T-helper 17 cell (primary cell): ENCODE measurements at regions not wholly inside any gene's neighbourhood (a gene's known extent, or its start where the extent isn't known, plus 50 kb on each side); places are given as distances from the start of the nearest gene placed in this dataset.

Experiments
- ATAC-seq: fragments of 150-1000 bp; cut with Tn5 transposase; 2 replicates; pipeline ENCODE4 v1.10.0; 2021; ENCODE audit warnings: mild to moderate bottlenecking, moderate library complexity
- DNase-seq, 3 donors: peaks; one replicate each; pipeline versions ENCODE4 v3.0.0 to v3.0.0-alpha.2; 2020 to 2021
- H3K9me3 ChIP-seq: one replicate; pipeline ENCODE4 v1.7.0; 2013; ENCODE audit warnings: low read length, mild to moderate bottlenecking; ENCODE audit not compliant: control insufficient read depth, poor library complexity, severe bottlenecking
- H3K27ac Mint-ChIP-seq: one replicate; pipeline ENCODE4 v1.8.0; 2022; ENCODE audit warnings: mild to moderate bottlenecking, moderate library complexity, mixed read lengths
- H3K27me3 Mint-ChIP-seq: one replicate; pipeline ENCODE4 v1.8.0; 2022; ENCODE audit warnings: mixed read lengths
- H3K36me3 Mint-ChIP-seq: one replicate; pipeline ENCODE4 v1.8.0; 2022; ENCODE audit warnings: low read depth, mixed read lengths
- H3K4me1 Mint-ChIP-seq: one replicate; pipeline ENCODE4 v1.8.0; 2022; ENCODE audit warnings: mild to moderate bottlenecking, mixed read lengths
- H3K4me3 Mint-ChIP-seq: one replicate; pipeline ENCODE4 v1.8.0; 2022; ENCODE audit warnings: mild to moderate bottlenecking, moderate library complexity, mixed read lengths

GRCh38 chr2:126222278-126222677 lies 433.7 kb upstream of the GYPC start:
- peaks cover 5% of the 10 kb centered on the region for H3K27me3 Mint-ChIP-seq

GRCh38 chr2:126224776-126225175 lies 431.2 kb upstream of the GYPC start:
- Mint-ChIP-seq H3K27ac (no peak overlapping the region), H3K27me3 (peaks cover 5% of the 10 kb centered on the region), H3K36me3 (no peaks in the 10 kb centered on the region), H3K4me1 (no peaks in the 10 kb centered on the region), H3K4me3 (no peak overlapping the region)
- DNase-seq (no peak), ATAC-seq (no peak)
- H3K9me3 ChIP-seq, result no peaks in the 10 kb centered on the region

More at GRCh38 chr2:126222278-126222677, 433.7 kb upstream of the GYPC start:
- no peaks in the 10 kb centered on the region for H3K9me3 ChIP-seq
- Mint-ChIP-seq H3K27ac (no peak overlapping the region), H3K4me1 (no peaks in the 10 kb centered on the region), H3K36me3 (no peaks in the 10 kb centered on the region), H3K4me3 (no peak overlapping the region)
- ATAC-seq (no peak), DNase-seq (no peak)

GRCh38 chr2:126227250-126227649 lies 428.7 kb upstream of the GYPC start:
- Mint-ChIP-seq H3K36me3 (no peaks in the 10 kb centered on the region), H3K4me1 (no peaks in the 10 kb centered on the region), H3K27me3 (peaks cover under 1% of the 10 kb centered on the region), H3K4me3 (no peak overlapping the region), H3K27ac (no peak overlapping the region)
- no peaks in the 10 kb centered on the region for H3K9me3 ChIP-seq
- no peak for ATAC-seq
- DNase-seq, result no peak

GRCh38 chr2:126228531-126228930 lies 427.4 kb upstream of the GYPC start:
- Mint-ChIP-seq H3K4me3 (no peak overlapping the region), H3K4me1 (no peaks in the 10 kb centered on the region), H3K36me3 (no peaks in the 10 kb centered on the region), H3K27me3 (no peaks in the 10 kb centered on the region), H3K27ac (no peak overlapping the region)
- ATAC-seq, result no peak
- H3K9me3 ChIP-seq, result no peaks in the 10 kb centered on the region
- no peak for DNase-seq

GRCh38 chr2:126238251-126238650 lies 417.7 kb upstream of the GYPC start:
- no peak for DNase-seq
- no peaks in the 10 kb centered on the region for H3K36me3 Mint-ChIP-seq
- ATAC-seq, result no peak

GRCh38 chr2:126239320-126239955 lies 416.5 kb upstream of the GYPC start:
- no peaks in the 10 kb centered on the region for H3K4me1 Mint-ChIP-seq
- no peak for ATAC-seq
- peaks cover 29% of the 10 kb centered on the region for H3K27me3 Mint-ChIP-seq
- no peaks in the 10 kb centered on the region for H3K9me3 ChIP-seq
- H3K36me3 Mint-ChIP-seq, result no peaks in the 10 kb centered on the region
- DNase-seq, result no peak
- H3K4me3 Mint-ChIP-seq, result no peak overlapping the region
- no peak overlapping the region for H3K27ac Mint-ChIP-seq

More at GRCh38 chr2:126238251-126238650, 417.7 kb upstream of the GYPC start:
- peaks cover 19% of the 10 kb centered on the region for H3K27me3 Mint-ChIP-seq
- no peaks in the 10 kb centered on the region for H3K9me3 ChIP-seq
- no peak overlapping the region for H3K27ac Mint-ChIP-seq
- H3K4me1 Mint-ChIP-seq, result no peaks in the 10 kb centered on the region
- H3K4me3 Mint-ChIP-seq, result no peak overlapping the region

GRCh38 chr2:126241001-126241400 lies 415.0 kb upstream of the GYPC start:
- peaks cover 29% of the 10 kb centered on the region for H3K27me3 Mint-ChIP-seq
- ATAC-seq, result no peak
- H3K27ac Mint-ChIP-seq, result no peak overlapping the region
- H3K4me3 Mint-ChIP-seq, result no peak overlapping the region
- no peaks in the 10 kb centered on the region for H3K9me3 ChIP-seq
- H3K36me3 Mint-ChIP-seq, result no peaks in the 10 kb centered on the region
- H3K4me1 Mint-ChIP-seq, result no peaks in the 10 kb centered on the region
- no peak for DNase-seq

- H3K27me3 Mint-ChIP-seq, result peaks cover 29% of the 10 kb centered on the region
- H3K9me3 ChIP-seq, result no peaks in the 10 kb centered on the region
- H3K4me3 Mint-ChIP-seq, result no peak overlapping the region
- no peak overlapping the region for H3K27ac Mint-ChIP-seq
- no peaks in the 10 kb centered on the region for H3K4me1 Mint-ChIP-seq
- H3K36me3 Mint-ChIP-seq, result no peaks in the 10 kb centered on the region
- DNase-seq (no peak), ATAC-seq (no peak)
These were observed 414.5 kb upstream of the GYPC start for GRCh38 chr2:126241411-126241810.

- Mint-ChIP-seq H3K36me3 (no peaks in the 10 kb centered on the region), H3K4me3 (no peak overlapping the region), H3K27ac (no peak overlapping the region), H3K4me1 (no peaks in the 10 kb centered on the region), H3K27me3 (peaks cover 30% of the 10 kb centered on the region)
- no peak for ATAC-seq
- no peaks in the 10 kb centered on the region for H3K9me3 ChIP-seq
- no peak for DNase-seq
These were observed 411.0 kb upstream of the GYPC start for GRCh38 chr2:126244937-126245336.

GRCh38 chr2:126253669-126254068 lies 402.3 kb upstream of the GYPC start:
- H3K9me3 ChIP-seq, result no peaks in the 10 kb centered on the region
- H3K36me3 Mint-ChIP-seq, result no peaks in the 10 kb centered on the region
- H3K4me1 Mint-ChIP-seq, result no peaks in the 10 kb centered on the region
- H3K4me3 Mint-ChIP-seq, result no peak overlapping the region
- ATAC-seq, result no peak
- peaks cover 11% of the 10 kb centered on the region for H3K27me3 Mint-ChIP-seq
- H3K27ac Mint-ChIP-seq, result no peak overlapping the region
- DNase-seq, result no peak

- Mint-ChIP-seq H3K36me3 (no peaks in the 10 kb centered on the region), H3K27me3 (peaks cover 25% of the 10 kb centered on the region), H3K27ac (no peak overlapping the region), H3K4me1 (no peaks in the 10 kb centered on the region), H3K4me3 (no peak overlapping the region)
- H3K9me3 ChIP-seq, result no peaks in the 10 kb centered on the region
- DNase-seq (no peak), ATAC-seq (no peak)
These were observed 391.3 kb upstream of the GYPC start for GRCh38 chr2:126264625-126265024.

GRCh38 chr2:126269911-126270310 lies 386.0 kb upstream of the GYPC start:
- no peak for DNase-seq
- no peak for ATAC-seq
- Mint-ChIP-seq H3K36me3 (no peaks in the 10 kb centered on the region), H3K27ac (no peak overlapping the region), H3K4me1 (no peaks in the 10 kb centered on the region), H3K27me3 (peaks cover 4% of the 10 kb centered on the region), H3K4me3 (no peak overlapping the region)
- H3K9me3 ChIP-seq, result no peaks in the 10 kb centered on the region

GRCh38 chr2:126270587-126270986 lies 385.4 kb upstream of the GYPC start:
- H3K27me3 Mint-ChIP-seq, result peaks cover 4% of the 10 kb centered on the region
- H3K9me3 ChIP-seq, result no peaks in the 10 kb centered on the region
- no peak overlapping the region for H3K4me3 Mint-ChIP-seq
- ATAC-seq (no peak), DNase-seq (no peak)
- H3K4me1 Mint-ChIP-seq, result no peaks in the 10 kb centered on the region
- no peak overlapping the region for H3K27ac Mint-ChIP-seq
- no peaks in the 10 kb centered on the region for H3K36me3 Mint-ChIP-seq

- Mint-ChIP-seq H3K4me1 (no peaks in the 10 kb centered on the region), H3K27me3 (peaks cover 4% of the 10 kb centered on the region), H3K4me3 (no peak overlapping the region), H3K27ac (no peak overlapping the region), H3K36me3 (no peaks in the 10 kb centered on the region)
- no peak for ATAC-seq
- no peaks in the 10 kb centered on the region for H3K9me3 ChIP-seq
- no peak for DNase-seq
These were observed 383.6 kb upstream of the GYPC start for GRCh38 chr2:126272401-126272800.
